Fibroblast of mammary gland (primary cell): ENCODE measurements at regions not wholly inside any gene's neighbourhood (a gene's known extent, or its start where the extent isn't known, plus 50 kb on each side); places are given as distances from the start of the nearest gene placed in this dataset.
A peak's percentile ranks its signal among the peaks of the same experiment; 100 is the strongest.

Experiments
- DNase-seq: peaks from one replicate; pipeline ENCODE4 v3.0.0-alpha.2; 2010; ENCODE audit warnings: low read depth
- H3K4me3 ChIP-seq: 2 replicates; pipeline ENCODE4 v1.5.1; 2011; ENCODE audit warnings: low read depth, mild to moderate bottlenecking, low read length, moderate library complexity; ENCODE audit not compliant: control insufficient read depth
- TF ChIP-seq, protein P1 (sequence below): conservative IDR thresholded peaks from 2 replicates; pipeline ENCODE4 v1.5.1; 2011; ENCODE audit warnings: low read depth, low read length, inconsistent platforms; ENCODE audit not compliant: control insufficient read depth, insufficient read depth

- H3K4me3 ChIP-seq = no peak overlapping the region
- TF ChIP-seq, protein P1, sequence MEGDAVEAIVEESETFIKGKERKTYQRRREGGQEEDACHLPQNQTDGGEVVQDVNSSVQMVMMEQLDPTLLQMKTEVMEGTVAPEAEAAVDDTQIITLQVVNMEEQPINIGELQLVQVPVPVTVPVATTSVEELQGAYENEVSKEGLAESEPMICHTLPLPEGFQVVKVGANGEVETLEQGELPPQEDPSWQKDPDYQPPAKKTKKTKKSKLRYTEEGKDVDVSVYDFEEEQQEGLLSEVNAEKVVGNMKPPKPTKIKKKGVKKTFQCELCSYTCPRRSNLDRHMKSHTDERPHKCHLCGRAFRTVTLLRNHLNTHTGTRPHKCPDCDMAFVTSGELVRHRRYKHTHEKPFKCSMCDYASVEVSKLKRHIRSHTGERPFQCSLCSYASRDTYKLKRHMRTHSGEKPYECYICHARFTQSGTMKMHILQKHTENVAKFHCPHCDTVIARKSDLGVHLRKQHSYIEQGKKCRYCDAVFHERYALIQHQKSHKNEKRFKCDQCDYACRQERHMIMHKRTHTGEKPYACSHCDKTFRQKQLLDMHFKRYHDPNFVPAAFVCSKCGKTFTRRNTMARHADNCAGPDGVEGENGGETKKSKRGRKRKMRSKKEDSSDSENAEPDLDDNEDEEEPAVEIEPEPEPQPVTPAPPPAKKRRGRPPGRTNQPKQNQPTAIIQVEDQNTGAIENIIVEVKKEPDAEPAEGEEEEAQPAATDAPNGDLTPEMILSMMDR = no peak
- DNase-seq = no peak
These were observed 143.6 kb upstream of the POU2AF2 start for GRCh38 chr11:111101881-111102280.

DNA sequence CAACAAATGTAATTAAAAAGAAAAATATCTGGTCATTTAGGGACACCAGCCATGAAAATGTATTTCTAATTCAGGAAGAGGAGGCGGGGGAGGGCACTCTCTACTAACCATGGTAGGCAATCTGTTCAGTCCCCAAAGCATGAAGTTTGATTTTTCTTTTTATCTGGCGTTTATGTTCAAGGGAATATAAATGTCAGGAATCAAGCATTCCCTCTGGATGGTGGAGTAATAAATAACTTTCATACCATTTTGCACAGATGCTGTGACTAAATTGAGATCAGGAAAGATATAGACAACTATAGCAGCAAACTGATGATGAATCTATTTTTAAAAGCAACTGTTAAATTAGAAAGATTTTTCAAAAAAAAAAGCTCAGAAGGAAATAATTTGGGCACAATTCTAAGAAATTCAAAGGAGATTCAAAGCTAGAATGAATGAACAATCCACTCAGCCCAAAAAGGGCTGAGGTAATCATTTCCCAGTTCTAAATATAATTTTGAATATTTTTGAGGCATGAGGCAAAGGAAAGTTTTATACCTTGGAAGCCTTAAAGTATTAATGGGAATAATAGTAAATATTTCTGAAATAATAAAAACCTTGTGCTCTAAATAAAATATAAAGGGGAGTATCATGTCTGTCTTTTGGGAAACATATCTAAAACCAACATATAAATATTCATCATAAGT lies 146.4 kb upstream of the POU2AF2 start:
- TF ChIP-seq, protein P1 = no peak
- no peak for DNase-seq
- H3K4me3 ChIP-seq = no peak overlapping the region

GRCh38 chr11:111098091-111098490 lies 147.4 kb upstream of the POU2AF2 start:
- TF ChIP-seq, protein P1 = no peak
- H3K4me3 ChIP-seq = no peak overlapping the region
- DNase-seq = no peak

- DNase-seq = peak; percentile 42
- H3K4me3 ChIP-seq = peak overlapping the region; percentile 33
- TF ChIP-seq, protein P1 = no peak
These were observed 148.3 kb upstream of the POU2AF2 start for GRCh38 chr11:111097191-111097590.

GRCh38 chr11:111095327-111095726 lies 150.2 kb upstream of the POU2AF2 start:
- no peak for DNase-seq
- H3K4me3 ChIP-seq = no peak overlapping the region
- TF ChIP-seq, protein P1 = no peak

- no peak for DNase-seq
- H3K4me3 ChIP-seq = no peak overlapping the region
- TF ChIP-seq, protein P1 = no peak
These were observed 152.5 kb upstream of the POU2AF2 start for GRCh38 chr11:111093061-111093460.

GRCh38 chr11:111091321-111091938 lies 154.1 kb upstream of the POU2AF2 start:
- no peak overlapping the region for H3K4me3 ChIP-seq
- TF ChIP-seq, protein P1 = no peak
- no peak for DNase-seq
